Vagina (tissue), 2 donors: ENCODE measurements at regions not wholly inside any gene's neighbourhood (a gene's known extent, or its start where the extent isn't known, plus 50 kb on each side); places are given as distances from the start of the nearest gene placed in this dataset.

Experiments used
- DNase-seq, 2 donors: peaks; one replicate each; pipeline ENCODE4 v3.0.0-alpha.2; 2017; ENCODE audit errors: extremely low spot score in 2 of 2
- H3K27ac ChIP-seq: fragments of 200-600 bp; sonication (generic); one replicate; pipeline ENCODE4 v1.5.1; 2019
- H3K27me3 ChIP-seq: fragments of 200-600 bp; sonication (generic); one replicate; pipeline ENCODE4 v1.5.1; 2019
- H3K36me3 ChIP-seq, 2 donors: fragments of 200-600 bp; sonication (generic); one replicate each; pipeline ENCODE4 v1.5.1; 2017 to 2019
- H3K4me1 ChIP-seq: fragments of 200-600 bp; sonication (generic); one replicate; pipeline ENCODE4 v1.5.1; 2019
- H3K4me3 ChIP-seq, 2 donors: fragments of 200-600 bp; sonication (generic); 1 replicate in 1 of 2; 2 replicates in 1 of 2; pipeline ENCODE4 v1.5.1; 2016 to 2019
- H3K9me3 ChIP-seq: fragments of 200-600 bp; sonication (generic); one replicate; pipeline ENCODE4 v1.5.1; 2019
- CTCF ChIP-seq, 3 experiments: fragments of 450-650 bp in 2 of 3; fragments of 200-600 bp in 1 of 3; sonication (generic) in 1 of 3; IDR thresholded peaks; one replicate each; pipeline ENCODE4 v1.5.1; 2017 to 2019; ENCODE audit warnings: antibody characterized with exemption in 3 of 3, mild to moderate bottlenecking in 2 of 3, moderate library complexity in 2 of 3
- POLR2A ChIP-seq, 2 donors: fragments of 450-650 bp; IDR thresholded peaks; one replicate each; pipeline ENCODE4 v1.6.1; 2017; ENCODE audit warnings: antibody characterized with exemption in 2 of 2, mild to moderate bottlenecking in 2 of 2, moderate library complexity in 2 of 2
- POLR2AphosphoS5 ChIP-seq, 2 donors: sonication (generic); formaldehyde crosslinking; IDR thresholded peaks; one replicate each; pipeline ENCODE4 v1.9.0; 2017; ENCODE audit warnings: antibody characterized with exemption in 2 of 2, mild to moderate bottlenecking in 2 of 2, low read depth in 1 of 2; ENCODE audit not compliant: insufficient read depth in 1 of 2
- intact Hi-C: fragments of 100-400 bp; cut with DNase I; formaldehyde crosslinking; loops from one replicate; pipeline ENCODE4 v1.15.1; 2023

- H3K4me3 ChIP-seq = no peak overlapping the region
- H3K27ac ChIP-seq = no peak overlapping the region
- H3K27me3 ChIP-seq = no peaks in the 10 kb centered on the region
- no peaks in the 10 kb centered on the region for H3K4me1 ChIP-seq
- no peak for DNase-seq
- H3K9me3 ChIP-seq = no peaks in the 10 kb centered on the region
- TF ChIP-seq CTCF (IDR thresholded peaks at IDR 0.05) (no peak), POLR2A (IDR thresholded peaks at IDR 0.05) (no peak), POLR2AphosphoS5 (IDR thresholded peaks at IDR 0.05; ENCODE audit: insufficient read depth in 1 of 2, low read depth in 1 of 2) (no peak)
- intact Hi-C loops = no loop called here
- no peaks in the 10 kb centered on the region for H3K36me3 ChIP-seq
Measured at GRCh38 chrX:34576864-34577263, 80.2 kb downstream of the TMEM47 start.

- Histone ChIP-seq H3K27ac (no peak overlapping the region), H3K9me3 (no peaks in the 10 kb centered on the region), H3K27me3 (no peaks in the 10 kb centered on the region), H3K4me3 (no peak overlapping the region), H3K4me1 (no peaks in the 10 kb centered on the region), H3K36me3 (no peaks in the 10 kb centered on the region)
- DNase-seq = no peak
- intact Hi-C loops = no loop called here
- TF ChIP-seq POLR2AphosphoS5 (IDR thresholded peaks at IDR 0.05; ENCODE audit: insufficient read depth in 1 of 2, low read depth in 1 of 2) = no peak
- TF ChIP-seq CTCF (IDR thresholded peaks at IDR 0.05) = no peak
- TF ChIP-seq POLR2A (IDR thresholded peaks at IDR 0.05) = no peak
Measured at GRCh38 chrX:34565981-34566380, 91.1 kb downstream of the TMEM47 start.

GRCh38 chrX:34563804-34564203 is 93.3 kb downstream of the TMEM47 start:
- intact Hi-C loops = no loop called here
- Histone ChIP-seq H3K4me3 (no peak overlapping the region), H3K36me3 (no peaks in the 10 kb centered on the region), H3K9me3 (no peaks in the 10 kb centered on the region), H3K27me3 (no peaks in the 10 kb centered on the region), H3K27ac (no peak overlapping the region), H3K4me1 (no peaks in the 10 kb centered on the region)
- TF ChIP-seq POLR2AphosphoS5 (IDR thresholded peaks at IDR 0.05; ENCODE audit: insufficient read depth in 1 of 2, low read depth in 1 of 2) = no peak
- no peak for TF ChIP-seq POLR2A (IDR thresholded peaks at IDR 0.05)
- no peak for TF ChIP-seq CTCF (IDR thresholded peaks at IDR 0.05)
- no peak for DNase-seq

GRCh38 chrX:34563061-34563460 is 94.0 kb downstream of the TMEM47 start:
- intact Hi-C loops = no loop called here
- Histone ChIP-seq H3K4me1 (no peaks in the 10 kb centered on the region), H3K36me3 (no peaks in the 10 kb centered on the region), H3K27ac (no peak overlapping the region), H3K9me3 (no peaks in the 10 kb centered on the region), H3K27me3 (no peaks in the 10 kb centered on the region), H3K4me3 (no peak overlapping the region)
- TF ChIP-seq CTCF (IDR thresholded peaks at IDR 0.05) = no peak
- no peak for TF ChIP-seq POLR2AphosphoS5 (IDR thresholded peaks at IDR 0.05; ENCODE audit: insufficient read depth in 1 of 2, low read depth in 1 of 2)
- no peak for TF ChIP-seq POLR2A (IDR thresholded peaks at IDR 0.05)
- no peak for DNase-seq

- Histone ChIP-seq H3K9me3 (no peaks in the 10 kb centered on the region), H3K4me1 (no peaks in the 10 kb centered on the region), H3K36me3 (no peaks in the 10 kb centered on the region), H3K27ac (no peak overlapping the region), H3K4me3 (no peak overlapping the region), H3K27me3 (no peaks in the 10 kb centered on the region)
- no peak for TF ChIP-seq POLR2AphosphoS5 (IDR thresholded peaks at IDR 0.05; ENCODE audit: insufficient read depth in 1 of 2, low read depth in 1 of 2)
- TF ChIP-seq POLR2A (IDR thresholded peaks at IDR 0.05) = no peak
- TF ChIP-seq CTCF (IDR thresholded peaks at IDR 0.05) = no peak
- DNase-seq = no peak
- intact Hi-C loops = no loop called here
Measured at GRCh38 chrX:34562006-34562405, 95.1 kb downstream of the TMEM47 start.
